Prostate gland (tissue), 2 donors: ENCODE measurements at regions not wholly inside any gene's neighbourhood (a gene's known extent, or its start where the extent isn't known, plus 50 kb on each side); places are given as distances from the start of the nearest gene placed in this dataset.
"Not testable (repeated sequence)": the region's sequence is repeated elsewhere in the genome, so short reads cannot be mapped to it uniquely, and the experiment has no call there.

Source experiments
- DNase-seq: peaks from one replicate; pipeline ENCODE4 v3.0.0-alpha.2; 2019; ENCODE audit warnings: low spot score
- H3K27ac ChIP-seq, 2 donors: fragments of 200-600 bp; sonication (generic); 2 replicates each; pipeline ENCODE4 v1.5.1; 2017 to 2019
- H3K27me3 ChIP-seq: fragments of 200-600 bp; sonication (generic); replicated peaks from 2 replicates; pipeline ENCODE4 v1.5.1; 2019; ENCODE audit not compliant: insufficient read depth
- H3K36me3 ChIP-seq, 2 donors: fragments of 200-600 bp; sonication (generic); 1 replicate in 1 of 2; 2 replicates in 1 of 2; pipeline versions ENCODE4 v1.5.1 to v1.8.1; 2017 to 2019
- H3K4me1 ChIP-seq: fragments of 200-600 bp; sonication (generic); replicated peaks from 2 replicates; pipeline ENCODE4 v1.5.1; 2019
- H3K4me3 ChIP-seq, 2 donors: fragments of 200-600 bp; sonication (generic); 2 replicates each; pipeline ENCODE4 v1.5.1; 2017 to 2019
- H3K9me3 ChIP-seq: fragments of 200-600 bp; sonication (generic); 2 replicates; pipeline ENCODE4 v1.5.1; 2017
- POLR2A ChIP-seq: fragments of 450-650 bp; IDR thresholded peaks from one replicate; pipeline ENCODE4 v1.6.1; 2016; ENCODE audit warnings: antibody characterized with exemption, mild to moderate bottlenecking
- POLR2AphosphoS5 ChIP-seq: sonication (generic); formaldehyde crosslinking; IDR thresholded peaks from one replicate; pipeline ENCODE4 v1.6.1; 2017; ENCODE audit warnings: antibody characterized with exemption
- WGBS: methylation state at CpG from one replicate; pipeline ENCODE4 v1.1.5; 2018; 5-methylcytosine and 5-hydroxymethylcytosine counted together
- intact Hi-C: fragments of 100-400 bp; cut with DNase I; formaldehyde crosslinking; loops from one replicate; pipeline ENCODE4 v1.14.2; 2022
- TF ChIP-seq, protein P1 (sequence below), 4 experiments: fragments of 200-600 bp in 2 of 4; fragments of 450-650 bp in 2 of 4; sonication (generic) in 2 of 4; IDR thresholded peaks; 1 replicate in 3 of 4; 2 replicates in 1 of 4; pipeline ENCODE4 v1.5.1; 2016 to 2019; ENCODE audit warnings: antibody characterized with exemption in 4 of 4, mild to moderate bottlenecking in 2 of 4, moderate library complexity in 2 of 4

GRCh38 chrY:12292542-12292941, 408.5 kb upstream of the USP9Y start:
- intact Hi-C loops: no loop called here

GRCh38 chrY:12296460-12296859, 404.6 kb upstream of the USP9Y start:
- H3K27ac ChIP-seq: no peak overlapping the region
- no peak for DNase-seq
- no peaks in the 10 kb centered on the region for H3K36me3 ChIP-seq
- TF ChIP-seq POLR2AphosphoS5 (no peak), POLR2A (no peak)
- TF ChIP-seq, protein P1, sequence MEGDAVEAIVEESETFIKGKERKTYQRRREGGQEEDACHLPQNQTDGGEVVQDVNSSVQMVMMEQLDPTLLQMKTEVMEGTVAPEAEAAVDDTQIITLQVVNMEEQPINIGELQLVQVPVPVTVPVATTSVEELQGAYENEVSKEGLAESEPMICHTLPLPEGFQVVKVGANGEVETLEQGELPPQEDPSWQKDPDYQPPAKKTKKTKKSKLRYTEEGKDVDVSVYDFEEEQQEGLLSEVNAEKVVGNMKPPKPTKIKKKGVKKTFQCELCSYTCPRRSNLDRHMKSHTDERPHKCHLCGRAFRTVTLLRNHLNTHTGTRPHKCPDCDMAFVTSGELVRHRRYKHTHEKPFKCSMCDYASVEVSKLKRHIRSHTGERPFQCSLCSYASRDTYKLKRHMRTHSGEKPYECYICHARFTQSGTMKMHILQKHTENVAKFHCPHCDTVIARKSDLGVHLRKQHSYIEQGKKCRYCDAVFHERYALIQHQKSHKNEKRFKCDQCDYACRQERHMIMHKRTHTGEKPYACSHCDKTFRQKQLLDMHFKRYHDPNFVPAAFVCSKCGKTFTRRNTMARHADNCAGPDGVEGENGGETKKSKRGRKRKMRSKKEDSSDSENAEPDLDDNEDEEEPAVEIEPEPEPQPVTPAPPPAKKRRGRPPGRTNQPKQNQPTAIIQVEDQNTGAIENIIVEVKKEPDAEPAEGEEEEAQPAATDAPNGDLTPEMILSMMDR (IDR thresholded peaks at IDR 0.05): no peak
- H3K4me3 ChIP-seq: no peak overlapping the region
- 88% methylated on average over 1 of the region's 1 CpG for WGBS
- intact Hi-C loops: no loop called here
- no peaks in the 10 kb centered on the region for H3K27me3 ChIP-seq
- H3K4me1 ChIP-seq: no peaks in the 10 kb centered on the region
- H3K9me3 ChIP-seq: no peaks in the 10 kb centered on the region

More at GRCh38 chrY:12292542-12292941, 408.5 kb upstream of the USP9Y start:
- no peaks in the 10 kb centered on the region for H3K36me3 ChIP-seq
- no peak overlapping the region for H3K4me3 ChIP-seq
- H3K4me1 ChIP-seq: no peaks in the 10 kb centered on the region
- TF ChIP-seq POLR2AphosphoS5: no peak
- TF ChIP-seq, protein P1 (IDR thresholded peaks at IDR 0.05): no peak
- TF ChIP-seq POLR2A: no peak
- no peak overlapping the region for H3K27ac ChIP-seq
- no peaks in the 10 kb centered on the region for H3K27me3 ChIP-seq
- no peak for DNase-seq
- no peaks in the 10 kb centered on the region for H3K9me3 ChIP-seq

DNA sequence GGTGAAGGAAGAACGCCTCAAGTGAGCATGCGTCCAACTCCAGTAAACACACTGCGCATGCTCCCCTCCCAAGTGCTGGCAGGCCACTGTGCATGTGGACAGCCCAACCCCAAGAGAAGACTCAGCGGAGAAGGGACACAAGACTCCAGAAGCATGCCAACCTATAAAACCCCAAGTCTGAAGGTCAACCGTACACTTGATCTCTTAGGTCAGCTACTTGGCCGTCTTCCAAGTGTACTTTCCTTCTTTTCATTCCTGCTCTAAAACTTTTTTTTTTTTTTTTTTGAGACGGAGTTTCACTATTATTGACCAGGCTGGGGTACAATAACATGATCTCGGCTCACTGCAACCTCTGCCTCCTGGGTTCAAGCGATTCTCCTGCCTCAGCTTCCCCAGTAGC, 401.2 kb upstream of the USP9Y start:
- H3K36me3 ChIP-seq, H3K4me1 ChIP-seq, H3K27ac ChIP-seq, intact Hi-C loops, H3K4me3 ChIP-seq, DNase-seq, H3K27me3 ChIP-seq, H3K9me3 ChIP-seq: not testable (repeated sequence)
- 73% methylated on average over 6 of the region's 9 CpGs for WGBS

DNA sequence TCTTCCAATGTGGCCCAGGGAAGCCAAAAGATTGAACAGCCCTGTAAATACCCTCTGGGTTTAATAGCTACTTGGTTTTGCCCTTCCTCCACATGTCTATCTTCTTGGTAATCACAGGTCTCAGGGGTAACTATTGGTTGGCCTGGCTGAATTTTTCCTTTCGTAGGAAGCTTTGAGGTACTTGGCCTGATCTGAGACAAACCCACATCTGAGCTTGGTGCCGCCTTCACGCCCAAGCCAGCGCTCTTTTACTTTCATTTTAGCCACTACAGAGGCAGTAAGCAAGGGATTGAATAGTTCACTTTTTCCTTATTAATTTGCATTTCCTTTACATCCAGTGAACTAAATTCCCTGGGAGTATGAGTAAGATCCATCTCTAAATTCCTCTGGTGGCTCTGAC, 397.6 kb upstream of the USP9Y start:
- no peaks in the 10 kb centered on the region for H3K36me3 ChIP-seq
- no peaks in the 10 kb centered on the region for H3K9me3 ChIP-seq
- no peak overlapping the region for H3K27ac ChIP-seq
- WGBS: 74% methylated on average over 4 of the region's 4 CpGs
- DNase-seq: no peak
- intact Hi-C loops: no loop called here
- H3K4me3 ChIP-seq: no peak overlapping the region
- no peaks in the 10 kb centered on the region for H3K4me1 ChIP-seq
- no peak for TF ChIP-seq POLR2AphosphoS5
- H3K27me3 ChIP-seq: no peaks in the 10 kb centered on the region

- no peak overlapping the region for H3K4me3 ChIP-seq
- WGBS: 86% methylated on average over 4 of the region's 4 CpGs
- H3K9me3 ChIP-seq: no peaks in the 10 kb centered on the region
- no peaks in the 10 kb centered on the region for H3K27me3 ChIP-seq
- intact Hi-C loops: no loop called here
- no peak for TF ChIP-seq POLR2A
- TF ChIP-seq POLR2AphosphoS5: no peak
- TF ChIP-seq, protein P1 (IDR thresholded peaks at IDR 0.05): no peak
- no peaks in the 10 kb centered on the region for H3K36me3 ChIP-seq
- DNase-seq: no peak
- no peaks in the 10 kb centered on the region for H3K4me1 ChIP-seq
- no peak overlapping the region for H3K27ac ChIP-seq
Observed at GRCh38 chrY:12305456-12305855, 395.6 kb upstream of the USP9Y start.

- Histone ChIP-seq H3K27me3 (no peaks in the 10 kb centered on the region), H3K4me3 (no peak overlapping the region), H3K36me3 (no peaks in the 10 kb centered on the region), H3K4me1 (no peaks in the 10 kb centered on the region), H3K27ac (no peak overlapping the region), H3K9me3 (no peaks in the 10 kb centered on the region)
- 40% methylated on average over 10 of the region's 10 CpGs for WGBS
- intact Hi-C loops: no loop called here
- TF ChIP-seq POLR2AphosphoS5: no peak
- TF ChIP-seq, protein P1 (IDR thresholded peaks at IDR 0.05): peak in 3 of 4 experiments; percentile 12 to 46 (median 19)
- DNase-seq: peak; percentile 9
Observed at GRCh38 chrY:12309212-12309611, 391.8 kb upstream of the USP9Y start.
